Sigmoid colon (tissue), 6 donors: ENCODE measurements at regions not wholly inside any gene's neighbourhood (a gene's known extent, or its start where the extent isn't known, plus 50 kb on each side); places are given as distances from the start of the nearest gene placed in this dataset.

ENCODE experiments used
- DNase-seq: peaks from one replicate; pipeline ENCODE4 v3.0.0-alpha.2; 2019
- H3K27ac ChIP-seq, 4 donors: fragments of 200-600 bp; sonication (generic); one replicate each; pipeline ENCODE4 v1.5.1; 2016 to 2019; ENCODE audit warnings: mild to moderate bottlenecking in 1 of 4
- H3K27me3 ChIP-seq, 3 donors: fragments of 200-600 bp; sonication (generic); one replicate each; pipeline ENCODE4 v1.5.1; 2019; ENCODE audit warnings: mild to moderate bottlenecking in 1 of 3
- H3K36me3 ChIP-seq, 4 donors: fragments of 200-600 bp; sonication (generic); one replicate each; pipeline ENCODE4 v1.5.1; 2016 to 2019
- H3K4me1 ChIP-seq, 4 donors: fragments of 200-600 bp; sonication (generic); one replicate each; pipeline ENCODE4 v1.5.1; 2017 to 2019
- H3K4me3 ChIP-seq, 4 donors: fragments of 200-600 bp; sonication (generic); one replicate each; pipeline ENCODE4 v1.5.1; 2017 to 2019; ENCODE audit warnings: mild to moderate bottlenecking in 2 of 4, moderate library complexity in 1 of 4
- H3K9me3 ChIP-seq, 4 donors: fragments of 200-600 bp in 3 of 4; sonication (generic) in 3 of 4; one replicate each; pipeline versions ENCODE4 v1.5.1 to v1.6.1; 2013 to 2019
- EP300 ChIP-seq, 4 donors: sonication (generic); formaldehyde crosslinking; IDR thresholded peaks; one replicate each; pipeline ENCODE4 v1.6.1; 2017; ENCODE audit warnings: antibody characterized with exemption in 4 of 4
- POLR2A ChIP-seq, 2 donors: fragments of 450-650 bp; IDR thresholded peaks; one replicate each; pipeline ENCODE4 v1.6.1; 2016; ENCODE audit warnings: antibody characterized with exemption in 2 of 2, mild to moderate bottlenecking in 2 of 2, moderate library complexity in 2 of 2
- POLR2AphosphoS5 ChIP-seq, 4 donors: sonication (generic); formaldehyde crosslinking; IDR thresholded peaks; one replicate each; pipeline ENCODE4 v1.6.1; 2017; ENCODE audit warnings: antibody characterized with exemption in 4 of 4
- whole genome bisulfite sequencing, 2 donors: extraction: QIAGEN DNeasy Blood & Tissue Kit; methylation state at CpG; one replicate each; pipeline ENCODE4 v1.1.7; 2013; 5-methylcytosine and 5-hydroxymethylcytosine counted together
- intact Hi-C: fragments of 100-400 bp; cut with DNase I; formaldehyde crosslinking; loops from one replicate; pipeline ENCODE4 v1.15.1; 2023
- TF ChIP-seq, protein P1 (sequence below), 4 experiments: fragments of 450-650 bp in 3 of 4; fragments of 200-600 bp in 1 of 4; IDR thresholded peaks; one replicate each; pipeline ENCODE4 v1.5.1; 2016 to 2019; ENCODE audit warnings: antibody characterized with exemption in 4 of 4, mild to moderate bottlenecking in 3 of 4, moderate library complexity in 2 of 4
- donor health status: healthy with polysubstance abuse.
- donor health status: healthy.

DNA sequence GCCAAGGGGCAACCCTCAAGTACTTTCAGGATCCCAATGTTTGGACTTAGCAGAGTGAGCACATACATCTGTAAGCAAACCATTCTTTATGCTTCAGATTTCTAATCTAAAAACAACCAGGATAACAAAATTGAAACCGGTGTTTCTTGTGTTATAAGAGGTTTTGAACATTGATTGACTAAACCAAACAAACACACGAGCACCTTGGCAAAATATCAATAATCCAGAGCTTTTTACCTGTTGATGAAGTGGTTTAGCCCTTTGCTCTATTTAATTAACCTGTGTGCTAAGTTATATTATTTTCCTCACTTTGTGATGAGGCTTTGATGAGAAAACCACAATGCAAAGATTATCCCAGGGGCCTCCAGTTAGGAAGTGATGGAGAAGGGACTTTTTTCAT lies 255.3 kb upstream of the CXXC4 start:
- intact Hi-C loops = no loop called here
- H3K27ac ChIP-seq = no peak overlapping the region
- H3K9me3 ChIP-seq = peaks cover 0 to 2% (median 0%) of the 10 kb centered on the region in 4 donors
- H3K36me3 ChIP-seq = no peaks in the 10 kb centered on the region
- no peak for DNase-seq
- 36 to 76% methylated on average over 2 of the region's 2 CpGs for WGBS, 2 donors
- no peaks in the 10 kb centered on the region for H3K27me3 ChIP-seq
- no peak overlapping the region for H3K4me3 ChIP-seq
- H3K4me1 ChIP-seq = peaks cover 0 to 4% (median 0%) of the 10 kb centered on the region in 4 donors
- TF ChIP-seq, protein P1, sequence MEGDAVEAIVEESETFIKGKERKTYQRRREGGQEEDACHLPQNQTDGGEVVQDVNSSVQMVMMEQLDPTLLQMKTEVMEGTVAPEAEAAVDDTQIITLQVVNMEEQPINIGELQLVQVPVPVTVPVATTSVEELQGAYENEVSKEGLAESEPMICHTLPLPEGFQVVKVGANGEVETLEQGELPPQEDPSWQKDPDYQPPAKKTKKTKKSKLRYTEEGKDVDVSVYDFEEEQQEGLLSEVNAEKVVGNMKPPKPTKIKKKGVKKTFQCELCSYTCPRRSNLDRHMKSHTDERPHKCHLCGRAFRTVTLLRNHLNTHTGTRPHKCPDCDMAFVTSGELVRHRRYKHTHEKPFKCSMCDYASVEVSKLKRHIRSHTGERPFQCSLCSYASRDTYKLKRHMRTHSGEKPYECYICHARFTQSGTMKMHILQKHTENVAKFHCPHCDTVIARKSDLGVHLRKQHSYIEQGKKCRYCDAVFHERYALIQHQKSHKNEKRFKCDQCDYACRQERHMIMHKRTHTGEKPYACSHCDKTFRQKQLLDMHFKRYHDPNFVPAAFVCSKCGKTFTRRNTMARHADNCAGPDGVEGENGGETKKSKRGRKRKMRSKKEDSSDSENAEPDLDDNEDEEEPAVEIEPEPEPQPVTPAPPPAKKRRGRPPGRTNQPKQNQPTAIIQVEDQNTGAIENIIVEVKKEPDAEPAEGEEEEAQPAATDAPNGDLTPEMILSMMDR (IDR thresholded peaks at IDR 0.05) = no peak
- no peak for TF ChIP-seq POLR2A (IDR thresholded peaks at IDR 0.05)
- no peak for TF ChIP-seq EP300 (IDR thresholded peaks at IDR 0.05)
- no peak for TF ChIP-seq POLR2AphosphoS5 (IDR thresholded peaks at IDR 0.05)

DNA sequence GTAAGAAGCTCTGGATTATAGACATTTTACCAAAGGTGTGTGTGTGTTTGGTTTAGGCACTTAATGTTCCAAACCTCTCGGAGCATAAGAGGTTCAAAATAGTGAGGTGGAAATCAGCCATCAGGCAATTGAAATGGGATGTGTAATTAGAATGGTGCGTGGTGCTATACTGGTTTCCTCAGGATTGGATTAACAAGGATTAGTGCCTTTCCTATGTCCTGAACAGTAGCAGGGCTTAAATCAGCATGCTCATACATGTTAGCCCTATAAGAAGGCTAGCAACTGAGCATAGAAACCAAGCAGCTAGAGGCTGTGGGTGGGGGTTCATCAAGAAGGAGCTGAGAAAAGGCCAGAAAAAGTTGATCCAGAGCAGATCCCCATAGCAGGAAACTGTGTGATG lies 256.8 kb upstream of the CXXC4 start:
- peaks cover 0 to 2% (median 0%) of the 10 kb centered on the region in 4 donors for H3K9me3 ChIP-seq
- H3K4me1 ChIP-seq = peaks cover 0 to 4% (median 0%) of the 10 kb centered on the region in 4 donors
- intact Hi-C loops = no loop called here
- H3K27me3 ChIP-seq = no peaks in the 10 kb centered on the region
- no peak overlapping the region for H3K4me3 ChIP-seq
- WGBS, 2 donors = 92 to 96% methylated on average over 2 of the region's 2 CpGs
- H3K36me3 ChIP-seq = no peaks in the 10 kb centered on the region
- TF ChIP-seq EP300 (IDR thresholded peaks at IDR 0.05) = no peak
- TF ChIP-seq, protein P1 (IDR thresholded peaks at IDR 0.05) = no peak
- no peak for TF ChIP-seq POLR2AphosphoS5 (IDR thresholded peaks at IDR 0.05)
- no peak for TF ChIP-seq POLR2A (IDR thresholded peaks at IDR 0.05)
- no peak for DNase-seq
- no peak overlapping the region for H3K27ac ChIP-seq

DNA sequence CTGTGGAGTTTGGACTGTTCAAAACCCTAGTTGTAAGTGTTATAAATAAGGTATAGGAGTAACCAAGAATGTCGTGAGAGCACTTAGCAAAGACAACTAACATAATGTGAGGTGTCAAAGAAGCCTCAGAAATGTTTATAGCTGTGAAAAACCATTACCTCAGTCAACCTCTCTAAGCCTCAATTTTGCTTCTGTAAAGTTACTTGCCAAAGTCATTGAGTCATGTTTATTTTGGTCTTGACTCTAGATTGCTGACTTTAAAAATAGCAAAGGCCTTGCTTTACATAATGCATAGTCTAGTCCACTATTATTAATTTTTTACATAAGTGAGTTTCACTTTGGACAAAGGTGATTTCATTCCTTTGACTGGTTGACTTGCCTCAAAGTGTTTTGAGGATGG lies 257.6 kb upstream of the CXXC4 start:
- no peak for DNase-seq
- TF ChIP-seq EP300 (IDR thresholded peaks at IDR 0.05) (no peak), POLR2AphosphoS5 (IDR thresholded peaks at IDR 0.05) (no peak), POLR2A (IDR thresholded peaks at IDR 0.05) (no peak)
- TF ChIP-seq, protein P1 (IDR thresholded peaks at IDR 0.05) = no peak
- Histone ChIP-seq H3K36me3 (no peaks in the 10 kb centered on the region), H3K27me3 (no peaks in the 10 kb centered on the region), H3K4me1 (peaks cover 0 to 4% (median 0%) of the 10 kb centered on the region in 4 donors), H3K27ac (no peak overlapping the region), H3K4me3 (no peak overlapping the region), H3K9me3 (peaks cover 0 to 2% (median 0%) of the 10 kb centered on the region in 4 donors)
- intact Hi-C loops = no loop called here
- 27 to 49% methylated on average over 1 of the region's 1 CpG for WGBS, 2 donors

DNA sequence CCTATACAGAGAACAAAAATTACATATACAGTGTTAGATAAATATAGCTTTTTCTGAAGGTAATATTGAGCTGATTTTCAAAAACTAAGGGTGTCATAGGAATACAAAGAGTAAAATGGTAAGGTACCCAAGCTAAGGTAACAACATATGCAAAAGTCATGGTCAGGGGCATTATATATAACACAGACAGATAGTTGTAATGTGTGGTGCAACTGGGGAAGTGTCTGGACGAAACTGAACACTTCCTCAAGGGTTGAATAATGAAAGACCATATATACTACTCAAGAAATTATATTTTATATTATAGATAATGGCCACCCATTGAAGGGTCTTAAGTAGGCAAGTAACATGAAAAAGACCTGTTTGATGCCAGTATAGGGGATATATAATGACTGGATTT lies 262.1 kb upstream of the CXXC4 start:
- no peaks in the 10 kb centered on the region for H3K36me3 ChIP-seq
- 73 to 89% methylated on average over 1 of the region's 1 CpG for WGBS, 2 donors
- DNase-seq = no peak
- no peak overlapping the region for H3K4me3 ChIP-seq
- intact Hi-C loops = no loop called here
- peaks cover 0 to 4% (median 0%) of the 10 kb centered on the region in 4 donors for H3K4me1 ChIP-seq
- TF ChIP-seq POLR2A (IDR thresholded peaks at IDR 0.05) = no peak
- TF ChIP-seq EP300 (IDR thresholded peaks at IDR 0.05) = no peak
- TF ChIP-seq, protein P1 (IDR thresholded peaks at IDR 0.05) = no peak
- no peak for TF ChIP-seq POLR2AphosphoS5 (IDR thresholded peaks at IDR 0.05)
- H3K27ac ChIP-seq = no peak overlapping the region
- H3K9me3 ChIP-seq = peaks cover 0 to 2% (median 0%) of the 10 kb centered on the region in 4 donors
- no peaks in the 10 kb centered on the region for H3K27me3 ChIP-seq

DNA sequence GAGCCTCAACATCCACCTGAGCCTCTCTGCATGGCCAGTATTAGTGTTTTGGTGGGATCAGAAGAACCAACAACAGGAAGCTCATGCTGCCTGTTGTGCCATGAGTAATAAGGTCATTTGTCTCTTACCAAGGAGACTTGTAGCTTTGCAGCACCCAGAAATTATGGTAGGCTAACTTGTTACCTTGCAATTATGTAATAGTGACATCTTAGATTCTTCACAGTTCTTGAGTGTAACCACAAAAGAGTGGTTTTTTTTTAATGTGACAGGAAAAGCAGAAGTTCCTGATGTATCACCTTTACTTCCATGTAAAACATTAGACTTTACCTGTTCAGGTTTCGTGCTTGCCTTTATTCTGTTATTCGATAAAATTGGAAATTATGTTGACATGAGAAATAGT lies 263.9 kb upstream of the CXXC4 start:
- no peaks in the 10 kb centered on the region for H3K27me3 ChIP-seq
- no peak overlapping the region for H3K4me3 ChIP-seq
- no peak overlapping the region for H3K27ac ChIP-seq
- intact Hi-C loops = no loop called here
- H3K36me3 ChIP-seq = no peaks in the 10 kb centered on the region
- WGBS, 2 donors = 91 to 95% methylated on average over 2 of the region's 2 CpGs
- H3K9me3 ChIP-seq = peaks cover 0 to 2% (median 0%) of the 10 kb centered on the region in 4 donors
- peaks cover 0 to 4% (median under 1%) of the 10 kb centered on the region in 4 donors for H3K4me1 ChIP-seq
- DNase-seq = no peak
- TF ChIP-seq POLR2AphosphoS5 (IDR thresholded peaks at IDR 0.05) = no peak
- TF ChIP-seq POLR2A (IDR thresholded peaks at IDR 0.05) = no peak
- TF ChIP-seq, protein P1 (IDR thresholded peaks at IDR 0.05) = no peak
- no peak for TF ChIP-seq EP300 (IDR thresholded peaks at IDR 0.05)
